Esophagus muscularis mucosa (tissue), 3 donors: ENCODE measurements at regions not wholly inside any gene's neighbourhood (a gene's known extent, or its start where the extent isn't known, plus 50 kb on each side); places are given as distances from the start of the nearest gene placed in this dataset.

Source experiments
- EP300 ChIP-seq: sonication (generic); formaldehyde crosslinking; IDR thresholded peaks from one replicate; pipeline ENCODE4 v1.6.1; 2017; ENCODE audit warnings: antibody characterized with exemption
- TF ChIP-seq, protein P1 (sequence below), 3 experiments: fragments of 200-600 bp in 2 of 3; fragments of 450-650 bp in 1 of 3; sonication (generic) in 2 of 3; IDR thresholded peaks; one replicate each; pipeline ENCODE4 v1.5.1; 2017 to 2019; ENCODE audit warnings: antibody characterized with exemption in 3 of 3, mild to moderate bottlenecking in 2 of 3, moderate library complexity in 1 of 3

DNA sequence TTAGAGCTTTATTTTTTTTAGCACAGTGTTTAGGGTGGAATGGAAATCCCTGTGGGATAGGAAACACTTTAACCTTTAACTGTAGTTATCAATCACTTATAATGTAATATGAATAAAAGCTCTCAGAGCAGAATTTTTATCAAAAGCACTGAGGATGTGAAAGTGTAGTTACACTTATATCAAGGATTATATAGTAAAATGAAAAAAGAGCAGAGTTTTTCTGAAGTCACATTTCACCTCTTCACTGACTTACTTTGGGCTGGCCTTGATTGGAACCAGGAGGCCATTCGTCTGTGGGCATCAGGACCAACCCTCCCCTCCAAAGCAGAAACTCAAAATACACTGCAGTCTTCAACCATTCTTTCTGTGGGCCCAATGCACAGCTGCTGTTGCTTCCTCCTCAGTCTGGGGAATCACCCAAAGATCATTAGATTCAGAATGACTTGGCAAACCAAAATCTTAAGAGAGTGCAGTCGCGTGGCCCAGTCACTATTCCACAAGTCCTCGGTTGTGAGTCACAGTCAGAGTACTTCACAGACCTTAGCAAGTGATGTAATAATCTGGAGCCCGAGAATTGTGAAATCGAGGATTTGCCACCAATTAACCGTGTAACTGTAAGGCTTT lies 132.6 kb upstream of the COL8A1 start:
- TF ChIP-seq EP300: no peak
- TF ChIP-seq, protein P1, sequence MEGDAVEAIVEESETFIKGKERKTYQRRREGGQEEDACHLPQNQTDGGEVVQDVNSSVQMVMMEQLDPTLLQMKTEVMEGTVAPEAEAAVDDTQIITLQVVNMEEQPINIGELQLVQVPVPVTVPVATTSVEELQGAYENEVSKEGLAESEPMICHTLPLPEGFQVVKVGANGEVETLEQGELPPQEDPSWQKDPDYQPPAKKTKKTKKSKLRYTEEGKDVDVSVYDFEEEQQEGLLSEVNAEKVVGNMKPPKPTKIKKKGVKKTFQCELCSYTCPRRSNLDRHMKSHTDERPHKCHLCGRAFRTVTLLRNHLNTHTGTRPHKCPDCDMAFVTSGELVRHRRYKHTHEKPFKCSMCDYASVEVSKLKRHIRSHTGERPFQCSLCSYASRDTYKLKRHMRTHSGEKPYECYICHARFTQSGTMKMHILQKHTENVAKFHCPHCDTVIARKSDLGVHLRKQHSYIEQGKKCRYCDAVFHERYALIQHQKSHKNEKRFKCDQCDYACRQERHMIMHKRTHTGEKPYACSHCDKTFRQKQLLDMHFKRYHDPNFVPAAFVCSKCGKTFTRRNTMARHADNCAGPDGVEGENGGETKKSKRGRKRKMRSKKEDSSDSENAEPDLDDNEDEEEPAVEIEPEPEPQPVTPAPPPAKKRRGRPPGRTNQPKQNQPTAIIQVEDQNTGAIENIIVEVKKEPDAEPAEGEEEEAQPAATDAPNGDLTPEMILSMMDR (IDR thresholded peaks at IDR 0.05): no peak
